HuH-7 (cell line): ENCODE measurements at regions not wholly inside any gene's neighbourhood (a gene's known extent, or its start where the extent isn't known, plus 50 kb on each side); places are given as distances from the start of the nearest gene placed in this dataset.
A peak's percentile ranks its signal among the peaks of the same experiment; 100 is the strongest.
"Not testable (repeated sequence)": the region's sequence is repeated elsewhere in the genome, so short reads cannot be mapped to it uniquely, and the experiment has no call there.

Source experiments
- DNase-seq: peaks from one replicate; pipeline ENCODE4 v3.0.0; 2011; ENCODE audit warnings: low spot score

GRCh38 chr3:31100519-31100918 lies 206.1 kb upstream of the GADL1 start:
- DNase-seq = no peak

GRCh38 chr3:31101285-31101684 lies 206.8 kb upstream of the GADL1 start:
- not testable (repeated sequence) for DNase-seq

- DNase-seq = no peak
Observed at GRCh38 chr3:31102196-31102879, 207.9 kb upstream of the GADL1 start.

- no peak for DNase-seq
Observed at GRCh38 chr3:31103181-31103580, 208.7 kb upstream of the GADL1 start.

DNA sequence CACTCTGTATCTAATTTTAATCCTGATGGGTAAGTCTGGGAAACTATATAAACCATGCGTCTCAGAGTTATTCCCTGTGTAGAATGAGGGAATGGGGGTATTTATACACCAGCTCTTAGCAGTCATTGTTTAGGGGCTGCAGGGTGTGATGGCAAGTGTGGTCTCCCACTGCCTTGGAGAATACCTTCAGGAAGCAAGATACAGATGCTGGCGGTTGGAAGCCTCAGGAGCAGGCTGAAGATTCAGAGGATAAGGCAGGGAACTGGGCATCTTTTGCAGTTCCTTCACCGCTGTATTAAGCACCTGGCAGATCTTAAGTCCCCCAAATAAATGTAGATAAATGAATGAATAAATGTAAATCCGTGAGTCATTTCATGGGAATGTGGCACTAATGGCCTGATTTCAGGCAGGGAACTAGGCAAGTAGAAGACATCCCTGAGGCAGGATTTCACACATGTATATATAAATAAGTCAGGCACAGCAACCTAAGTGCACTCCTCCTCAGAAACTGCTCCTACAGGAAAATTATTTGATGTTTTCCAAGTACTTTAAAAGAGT lies 209.2 kb upstream of the GADL1 start:
- DNase-seq = no peak

GRCh38 chr3:31105011-31105410 lies 210.6 kb upstream of the GADL1 start:
- DNase-seq = no peak

- no peak for DNase-seq
Observed at GRCh38 chr3:31105438-31106077, 211.1 kb upstream of the GADL1 start.

DNA sequence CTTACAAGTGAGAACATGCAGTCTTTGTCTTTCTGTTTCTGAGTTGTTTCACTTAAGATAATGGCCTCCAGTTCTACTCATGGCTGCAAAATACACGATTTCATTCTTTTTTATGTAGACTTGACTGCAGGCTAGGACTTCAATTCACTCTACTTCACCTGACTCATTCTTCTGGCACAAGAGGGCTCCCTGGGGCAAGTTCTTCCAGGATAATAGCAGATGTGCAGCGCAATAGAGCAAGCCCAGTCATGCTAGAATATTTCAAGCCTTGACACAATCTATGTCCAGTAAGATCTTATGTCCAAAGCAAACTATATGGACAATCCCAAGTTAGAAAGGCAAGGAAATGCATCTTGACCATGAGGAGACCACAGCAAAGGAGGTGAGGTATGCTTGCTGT lies 211.7 kb upstream of the GADL1 start:
- DNase-seq = no peak

- DNase-seq = no peak
Observed at GRCh38 chr3:31106912-31107311, 212.5 kb upstream of the GADL1 start.

DNA sequence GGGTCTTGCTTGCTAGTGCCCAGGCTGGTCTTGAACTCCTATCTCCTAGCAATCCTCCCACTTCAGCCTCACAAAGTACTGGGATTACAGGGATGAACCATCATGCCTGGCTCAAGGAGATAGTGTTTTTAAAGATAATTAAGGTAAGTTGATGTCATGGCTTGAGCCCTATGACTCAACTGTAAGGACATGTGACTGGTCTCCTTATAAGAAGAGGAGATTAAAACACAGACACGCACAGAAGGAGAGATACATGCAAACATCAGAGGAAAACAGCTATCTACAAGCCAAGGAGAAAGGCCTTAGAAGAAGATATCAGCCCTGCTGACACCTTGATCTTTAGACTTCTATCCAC lies 220.4 kb upstream of the GADL1 start:
- no peak for DNase-seq

DNA sequence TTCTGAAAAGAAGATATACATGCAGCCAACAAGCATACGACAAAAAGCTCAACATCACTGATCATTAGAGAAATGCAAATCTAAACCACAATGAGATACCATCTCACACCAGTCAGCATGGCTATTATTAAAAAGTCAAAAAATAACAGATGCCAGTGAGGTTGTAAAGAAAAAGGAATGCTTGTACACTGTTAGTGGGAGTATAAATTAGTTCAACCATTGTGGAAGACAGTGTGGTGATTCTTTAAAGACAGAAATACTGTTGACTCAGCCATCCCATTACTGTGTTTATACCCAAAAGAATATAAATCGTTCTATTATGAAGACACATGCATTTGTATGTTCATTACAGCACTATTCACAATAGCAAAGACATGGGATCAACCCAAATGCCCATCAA lies 221.1 kb upstream of the GADL1 start:
- not testable (repeated sequence) for DNase-seq

DNA sequence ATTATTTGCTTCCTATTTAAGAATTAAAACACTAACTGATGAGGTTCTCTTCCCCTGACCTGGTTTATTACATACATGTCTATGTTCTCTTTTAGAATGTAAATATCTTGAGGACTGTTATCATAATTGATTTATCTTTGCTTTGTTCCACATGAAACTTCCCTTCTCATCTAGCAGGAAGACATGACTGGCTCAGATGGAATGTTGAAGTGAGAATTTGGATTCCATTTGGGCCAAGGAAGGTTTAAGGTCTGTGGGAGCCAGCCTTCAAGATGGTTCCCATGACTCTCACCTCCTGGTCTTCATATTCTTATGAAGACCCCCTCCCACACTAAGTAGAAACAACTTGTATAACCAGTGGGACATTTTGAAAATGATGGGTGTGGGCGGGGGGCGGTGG lies 222.2 kb upstream of the GADL1 start:
- DNase-seq = no peak

GRCh38 chr3:31117854-31118253 lies 223.4 kb upstream of the GADL1 start:
- no peak for DNase-seq

DNA sequence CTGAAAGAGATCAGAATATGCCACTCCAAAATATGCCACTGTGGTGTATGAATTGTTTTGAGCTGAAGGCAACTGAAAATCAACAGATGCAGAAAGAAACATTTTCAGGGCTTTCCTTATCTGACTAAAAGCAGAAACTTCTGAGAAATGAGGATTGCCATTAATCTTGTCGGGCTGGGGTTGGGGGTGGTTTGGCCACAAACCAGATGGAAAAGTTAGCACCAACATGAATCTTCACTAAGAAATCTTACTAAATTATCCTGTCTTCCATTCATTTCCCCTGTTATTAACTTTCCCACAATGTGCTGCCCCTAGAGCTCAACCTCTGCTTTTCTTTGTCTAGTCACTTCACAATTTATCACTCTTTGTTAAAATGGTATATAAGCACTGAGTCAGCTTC lies 229.9 kb upstream of the GADL1 start:
- no peak for DNase-seq

- DNase-seq = no peak
Observed at GRCh38 chr3:31125413-31126020, 231.1 kb upstream of the GADL1 start.

GRCh38 chr3:31129241-31129640 lies 234.8 kb upstream of the GADL1 start:
- no peak for DNase-seq

- DNase-seq = peak; percentile 26
Observed at GRCh38 chr3:31132132-31132769, 237.8 kb upstream of the GADL1 start.

GRCh38 chr3:31133541-31133940 lies 239.1 kb upstream of the GADL1 start:
- no peak for DNase-seq

DNA sequence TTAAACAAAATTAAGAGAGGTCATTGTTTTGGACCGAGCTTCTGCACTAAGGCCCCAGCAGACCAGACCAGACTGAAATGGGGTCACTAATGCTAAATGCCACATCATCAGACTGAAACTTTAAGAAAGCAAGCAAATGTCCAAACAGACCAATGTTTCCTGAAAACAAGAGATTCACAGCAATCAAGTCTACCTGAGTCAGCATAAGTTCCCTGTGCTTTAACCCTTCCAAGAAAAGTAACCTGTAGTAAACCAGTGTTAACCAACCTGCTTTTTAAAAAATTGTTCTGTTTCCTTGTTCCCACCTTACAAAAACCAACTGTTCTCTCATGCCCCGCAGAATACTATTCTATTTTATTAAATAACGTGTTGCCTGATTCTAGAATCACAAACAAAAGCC lies 241.1 kb upstream of the GADL1 start:
- DNase-seq = no peak

GRCh38 chr3:31137718-31138465 lies 243.4 kb upstream of the GADL1 start:
- DNase-seq = no peak

- DNase-seq = no peak
Observed at GRCh38 chr3:31140470-31140869, 246.0 kb upstream of the GADL1 start.

GRCh38 chr3:31142139-31142538 lies 247.7 kb upstream of the GADL1 start:
- DNase-seq = no peak
